Small intestine (tissue), 7 donors: ENCODE measurements at regions not wholly inside any gene's neighbourhood (a gene's known extent, or its start where the extent isn't known, plus 50 kb on each side); places are given as distances from the start of the nearest gene placed in this dataset.
"Not testable (repeated sequence)": the region's sequence is repeated elsewhere in the genome, so short reads cannot be mapped to it uniquely, and the experiment has no call there.

Experiments used
- DNase-seq, 2 donors: peaks; one replicate each; pipeline versions ENCODE4 v3.0.0 to v3.0.0-alpha.2; 2013
- FAIRE-seq: peaks from 2 replicates; lab custom pipeline; 2012; peaks lifted over from hg19 to GRCh38; lab: Jason Lieb, UNC
- H3K27ac ChIP-seq, 3 donors: one replicate each; pipeline ENCODE4 v1.5.1; 2013; ENCODE audit warnings: low read length in 2 of 3, mild to moderate bottlenecking in 2 of 3, control low read depth in 1 of 3, inconsistent platforms in 1 of 3, low read depth in 1 of 3, moderate library complexity in 1 of 3
- H3K27me3 ChIP-seq, 3 donors: one replicate each; pipeline ENCODE4 v1.6.1; 2013; ENCODE audit warnings: low read length in 3 of 3, inconsistent platforms in 1 of 3; ENCODE audit not compliant: control insufficient read depth in 3 of 3, insufficient read depth in 3 of 3
- H3K36me3 ChIP-seq, 3 donors: one replicate each; pipeline ENCODE4 v1.6.1; 2013; ENCODE audit warnings: low read length in 3 of 3, inconsistent platforms in 1 of 3, low read depth in 1 of 3, mild to moderate bottlenecking in 1 of 3, moderate library complexity in 1 of 3; ENCODE audit not compliant: control insufficient read depth in 3 of 3, insufficient read depth in 2 of 3
- H3K4me1 ChIP-seq, 3 donors: one replicate each; pipeline ENCODE4 v1.6.1; 2013; ENCODE audit warnings: low read length in 2 of 3, inconsistent platforms in 1 of 3, low read depth in 1 of 3, mild to moderate bottlenecking in 1 of 3, moderate library complexity in 1 of 3; ENCODE audit not compliant: control insufficient read depth in 3 of 3, insufficient read depth in 2 of 3
- H3K4me3 ChIP-seq, 3 donors: one replicate each; pipeline ENCODE4 v1.5.1; 2013; ENCODE audit warnings: low read length in 3 of 3, control low read depth in 1 of 3, inconsistent platforms in 1 of 3, low read depth in 1 of 3, mild to moderate bottlenecking in 1 of 3, moderate library complexity in 1 of 3
- H3K9me3 ChIP-seq, 2 donors: one replicate each; pipeline ENCODE4 v1.6.1; 2013; ENCODE audit warnings: low read depth in 1 of 2, low read length in 1 of 2; ENCODE audit not compliant: control insufficient read depth in 2 of 2, insufficient read depth in 1 of 2
- WGBS, 3 donors: extraction: QIAGEN DNeasy Blood & Tissue Kit; methylation state at CpG; one replicate each; pipeline ENCODE4 v1.1.7; 2013; 5-methylcytosine and 5-hydroxymethylcytosine counted together
- donor health status: healthy with polysubstance abuse.
- donor health status: control.
- donor health status: control.
- donor health status: Bipolar disorder and iron deficiency.
- donor health status: healthy.

- no peaks in the 10 kb centered on the region for H3K36me3 ChIP-seq
- no peak overlapping the region for H3K4me3 ChIP-seq
- DNase-seq: no peak
- H3K27ac ChIP-seq: no peak overlapping the region
- no peak for FAIRE-seq
- H3K27me3 ChIP-seq: no peaks in the 10 kb centered on the region
- whole genome bisulfite sequencing, 3 donors: 30 to 83% (median 34%) methylated on average over 2 of the region's 2 CpGs
- peaks cover 0 to 4% (median 1%) of the 10 kb centered on the region in 3 donors for H3K4me1 ChIP-seq
- H3K9me3 ChIP-seq: no peaks in the 10 kb centered on the region
These were observed 307.8 kb upstream of the USP24 start for GRCh38 chr1:55522982-55523381.

GRCh38 chr1:55522353-55522903 lies 307.3 kb upstream of the USP24 start:
- Histone ChIP-seq H3K36me3 (no peaks in the 10 kb centered on the region), H3K27me3 (no peaks in the 10 kb centered on the region), H3K4me3 (no peak overlapping the region), H3K9me3 (no peaks in the 10 kb centered on the region), H3K27ac (no peak overlapping the region), H3K4me1 (peaks cover 0 to 4% (median 1%) of the 10 kb centered on the region in 3 donors)
- FAIRE-seq (no peak), DNase-seq (no peak)
- 49 to 70% (median 51%) methylated on average over 7 of the region's 7 CpGs for WGBS, 3 donors

GRCh38 chr1:55520861-55521260 lies 305.7 kb upstream of the USP24 start:
- H3K27ac ChIP-seq: no peak overlapping the region
- WGBS, 3 donors: 87 to 96% (median 89%) methylated on average over 2 of the region's 2 CpGs
- DNase-seq (no peak), FAIRE-seq (no peak)
- H3K4me3 ChIP-seq: no peak overlapping the region
- peaks cover 0 to under 1% (median 0%) of the 10 kb centered on the region in 3 donors for H3K27me3 ChIP-seq
- no peaks in the 10 kb centered on the region for H3K36me3 ChIP-seq
- peaks cover 0 to 4% (median 0%) of the 10 kb centered on the region in 3 donors for H3K4me1 ChIP-seq
- H3K9me3 ChIP-seq: no peaks in the 10 kb centered on the region

GRCh38 chr1:55519937-55520683 lies 304.9 kb upstream of the USP24 start:
- WGBS, 3 donors: 79 to 82% (median 80%) methylated on average over 6 of the region's 6 CpGs
- H3K27ac ChIP-seq: no peak overlapping the region
- H3K4me3 ChIP-seq: no peak overlapping the region
- FAIRE-seq: no peak
- H3K9me3 ChIP-seq: no peaks in the 10 kb centered on the region
- no peaks in the 10 kb centered on the region for H3K36me3 ChIP-seq
- DNase-seq: no peak
- H3K4me1 ChIP-seq: peaks cover 0 to 4% (median 0%) of the 10 kb centered on the region in 3 donors
- peaks cover 0 to 2% (median 0%) of the 10 kb centered on the region in 3 donors for H3K27me3 ChIP-seq

- H3K4me1 ChIP-seq: peaks cover 0 to 4% (median 0%) of the 10 kb centered on the region in 3 donors
- FAIRE-seq (no peak), DNase-seq (no peak)
- WGBS, 3 donors: 46 to 60% (median 54%) methylated on average over 1 of the region's 1 CpG
- H3K4me3 ChIP-seq: no peak overlapping the region
- H3K36me3 ChIP-seq: no peaks in the 10 kb centered on the region
- H3K9me3 ChIP-seq: no peaks in the 10 kb centered on the region
- H3K27me3 ChIP-seq: peaks cover 0 to 2% (median 0%) of the 10 kb centered on the region in 3 donors
- no peak overlapping the region for H3K27ac ChIP-seq
These were observed 304.1 kb upstream of the USP24 start for GRCh38 chr1:55519276-55519675.

GRCh38 chr1:55517036-55517435 lies 301.9 kb upstream of the USP24 start:
- no peak overlapping the region for H3K27ac ChIP-seq
- no peak overlapping the region for H3K4me3 ChIP-seq
- DNase-seq (no peak), FAIRE-seq (no peak)
- H3K36me3 ChIP-seq: no peaks in the 10 kb centered on the region
- peaks cover 0 to 2% (median 0%) of the 10 kb centered on the region in 3 donors for H3K27me3 ChIP-seq
- 77 to 95% (median 86%) methylated on average over 5 of the region's 5 CpGs for WGBS, 3 donors
- no peaks in the 10 kb centered on the region for H3K4me1 ChIP-seq
- no peaks in the 10 kb centered on the region for H3K9me3 ChIP-seq

GRCh38 chr1:55514571-55514970 lies 299.4 kb upstream of the USP24 start:
- FAIRE-seq, H3K4me3 ChIP-seq, H3K36me3 ChIP-seq, DNase-seq, H3K4me1 ChIP-seq, H3K9me3 ChIP-seq, H3K27me3 ChIP-seq, H3K27ac ChIP-seq: not testable (repeated sequence)
- 80 to 84% (median 82%) methylated on average over 4 of the region's 4 CpGs for WGBS, 3 donors

- H3K27me3 ChIP-seq: peaks cover 0 to 8% (median 1%) of the 10 kb centered on the region in 3 donors
- WGBS, 3 donors: 89 to 94% (median 91%) methylated on average over 2 of the region's 2 CpGs
- no peaks in the 10 kb centered on the region for H3K36me3 ChIP-seq
- H3K27ac ChIP-seq: no peak overlapping the region
- H3K4me1 ChIP-seq: no peaks in the 10 kb centered on the region
- H3K9me3 ChIP-seq: no peaks in the 10 kb centered on the region
- FAIRE-seq (no peak), DNase-seq (no peak)
- H3K4me3 ChIP-seq: no peak overlapping the region
These were observed 297.3 kb upstream of the USP24 start for GRCh38 chr1:55512466-55512865.
